GM18858 (cell line): ENCODE measurements at regions not wholly inside any gene's neighbourhood (a gene's known extent, or its start where the extent isn't known, plus 50 kb on each side); places are given as distances from the start of the nearest gene placed in this dataset.

Experiments
- ATAC-seq: cut with Tn5 transposase; IDR thresholded peaks from one replicate; pipeline ENCODE4 v1.9.1; 2021; ENCODE audit not compliant: unreplicated experiment

DNA sequence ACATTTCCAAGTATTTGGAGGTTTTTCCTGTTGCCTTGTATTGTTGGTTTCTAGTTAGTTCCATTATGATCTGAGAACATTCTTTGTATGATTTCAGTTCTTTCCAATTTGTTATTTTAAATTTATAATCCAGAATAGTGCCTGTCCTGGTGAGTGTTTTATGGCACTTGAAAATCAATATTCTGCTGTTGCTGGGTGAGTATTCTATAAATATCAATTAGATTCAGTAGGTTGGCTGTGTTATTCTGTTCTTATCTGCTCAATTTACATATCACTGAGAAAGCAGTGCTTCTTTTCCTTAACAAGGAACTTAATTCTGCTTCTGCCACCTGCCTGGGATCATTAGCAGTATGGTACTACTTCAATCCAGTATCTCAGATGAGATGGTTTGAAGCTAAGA, 123.5 kb downstream of the SNX19 start:
- ATAC-seq: no peak

DNA sequence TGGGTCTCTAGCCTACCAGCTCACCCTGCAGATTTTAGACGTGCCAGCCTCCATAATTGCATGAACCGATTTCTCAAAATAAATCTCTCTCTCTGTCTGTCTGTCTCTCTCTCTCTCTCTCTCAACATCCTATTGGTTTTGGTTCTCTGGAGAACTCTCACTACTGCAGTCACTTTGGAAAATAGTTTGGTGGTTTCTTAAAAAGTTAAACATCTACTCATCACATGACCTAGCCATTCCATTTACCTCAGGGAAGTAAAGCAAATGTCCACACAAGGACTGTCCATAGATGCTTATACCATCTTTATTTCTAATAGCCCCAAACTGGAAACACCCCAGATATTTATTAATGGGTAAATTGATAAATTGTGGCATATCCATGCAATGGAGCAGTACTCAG, 119.5 kb downstream of the SNX19 start:
- ATAC-seq: no peak

DNA sequence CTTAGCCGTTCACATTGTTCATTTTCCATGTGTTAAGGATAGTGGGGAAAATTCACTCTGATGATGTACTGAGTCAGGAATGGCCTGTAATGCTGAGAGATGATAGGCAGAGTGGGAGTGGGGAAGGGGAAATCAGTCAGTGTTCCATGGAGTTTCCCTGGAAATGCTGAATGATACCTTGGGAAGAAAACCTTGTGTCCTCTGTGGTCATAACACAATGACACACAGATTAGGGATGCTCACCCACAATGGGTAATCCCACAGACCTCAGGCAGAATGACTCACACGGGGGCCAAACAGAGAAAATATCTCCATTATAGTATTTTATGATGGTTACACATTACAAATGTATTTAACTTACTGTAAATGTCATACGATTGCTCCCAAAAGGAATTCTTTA, 118.0 kb downstream of the SNX19 start:
- ATAC-seq: no peak

DNA sequence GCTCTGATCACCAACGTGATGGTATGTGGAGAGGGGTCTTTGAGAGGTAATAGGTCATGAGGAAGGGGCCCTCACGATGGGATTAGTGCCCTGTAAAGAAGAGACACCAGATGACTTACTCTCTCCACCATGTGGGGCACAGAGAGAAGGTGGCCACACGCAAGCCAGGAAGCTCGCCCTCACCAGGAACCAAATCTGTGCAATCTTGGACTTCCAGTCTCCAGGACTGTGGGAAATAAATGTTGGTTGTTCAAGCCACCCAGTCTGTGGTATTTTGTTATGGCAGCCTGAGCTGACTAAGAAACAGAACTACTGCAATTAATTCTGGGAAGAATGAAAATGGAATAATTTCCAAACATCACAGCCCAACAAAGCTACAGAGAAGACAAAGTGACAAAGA, 117.5 kb downstream of the SNX19 start:
- no peak for ATAC-seq

DNA sequence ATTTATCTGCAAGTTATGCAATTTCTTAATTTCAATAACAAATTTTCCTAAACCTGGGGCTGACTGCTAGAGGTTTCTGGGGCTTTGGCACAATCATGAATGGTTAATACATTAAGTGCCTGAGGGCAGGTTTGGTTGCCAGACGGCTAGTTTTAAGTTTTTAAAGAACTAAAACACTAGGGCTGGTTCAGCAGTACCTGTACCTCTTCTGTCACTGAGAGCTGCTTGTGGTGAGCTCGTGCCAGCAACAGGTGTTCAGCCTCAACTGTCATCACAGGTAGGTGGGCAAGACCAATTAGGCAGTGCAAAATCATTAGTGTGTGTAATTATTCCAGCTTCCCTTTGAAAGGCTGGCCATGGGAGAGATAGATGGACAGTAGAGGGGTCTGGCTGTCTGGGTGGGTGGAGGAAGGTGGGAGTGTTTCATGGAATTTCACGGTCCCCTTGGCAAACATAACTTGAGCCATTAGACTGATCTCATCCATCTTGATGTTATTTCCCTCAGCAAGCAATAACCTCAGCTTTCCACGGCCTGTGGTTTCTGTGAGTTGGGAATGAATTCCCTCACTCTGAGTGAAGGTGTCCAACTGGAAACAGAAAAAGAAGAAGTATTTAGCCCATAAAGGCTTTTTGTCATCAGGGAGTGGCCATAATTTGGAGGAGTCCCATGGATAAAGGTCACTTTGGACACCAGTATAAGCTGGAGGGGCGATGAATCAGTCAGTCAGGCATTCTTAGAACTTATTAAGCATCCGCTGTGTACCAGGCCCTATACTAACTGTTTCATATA, 114.8 kb downstream of the SNX19 start:
- no peak for ATAC-seq

DNA sequence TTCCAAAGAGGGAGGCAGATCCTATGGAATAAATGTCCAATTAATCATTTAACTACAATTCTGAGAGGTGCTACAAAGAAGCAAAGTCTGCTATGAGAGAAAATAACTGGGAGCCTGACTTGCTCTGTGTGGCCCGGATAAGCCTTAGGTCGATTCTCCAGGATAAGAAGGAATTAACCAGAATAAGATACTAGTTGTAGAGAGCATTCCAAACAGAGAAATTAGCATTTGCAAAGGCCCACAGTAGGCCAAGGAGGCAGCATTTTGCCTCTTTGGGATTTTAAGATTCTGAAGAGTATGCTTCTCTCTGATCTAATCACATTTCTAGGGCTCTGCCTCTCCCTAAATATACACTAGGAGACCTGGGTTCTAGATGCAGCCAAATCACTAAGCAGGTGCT, 113.7 kb downstream of the SNX19 start:
- no peak for ATAC-seq

DNA sequence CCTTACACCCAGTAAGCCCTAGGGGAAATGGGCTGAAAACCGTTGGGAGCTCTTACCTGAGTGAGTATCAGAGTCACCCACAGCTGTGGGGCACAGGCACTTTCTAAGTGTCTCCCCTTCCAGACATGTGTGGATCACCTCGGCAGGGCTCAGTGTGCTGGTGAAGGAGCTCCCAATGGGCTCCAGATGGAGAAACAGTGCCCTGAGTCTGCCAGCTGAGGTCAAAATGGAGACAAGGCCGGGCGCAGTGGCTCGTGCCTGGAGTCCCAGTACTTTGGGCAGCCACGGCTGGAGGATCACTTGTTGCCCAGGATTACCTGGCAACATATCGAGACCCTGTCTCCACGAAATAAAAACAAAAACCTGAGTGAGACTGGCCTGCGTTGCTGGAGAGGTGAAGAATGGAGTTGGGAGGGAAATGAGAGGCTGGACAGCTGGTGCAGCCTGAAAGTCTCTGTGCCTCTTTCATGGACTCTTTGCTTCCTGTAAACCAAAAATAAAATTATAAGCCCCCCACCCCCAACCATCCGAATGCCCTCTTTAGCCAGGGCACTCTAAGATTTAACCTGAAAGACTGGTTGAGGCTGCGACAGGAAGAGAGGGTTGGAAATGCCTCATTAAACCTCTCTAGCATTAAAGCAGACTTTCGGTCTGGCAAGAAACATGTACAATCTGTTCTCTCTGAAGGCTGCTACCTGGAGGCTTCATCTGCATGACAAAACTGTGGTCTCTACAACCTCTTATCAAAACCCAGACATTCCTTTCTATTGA, 111.8 kb downstream of the SNX19 start:
- no peak for ATAC-seq

DNA sequence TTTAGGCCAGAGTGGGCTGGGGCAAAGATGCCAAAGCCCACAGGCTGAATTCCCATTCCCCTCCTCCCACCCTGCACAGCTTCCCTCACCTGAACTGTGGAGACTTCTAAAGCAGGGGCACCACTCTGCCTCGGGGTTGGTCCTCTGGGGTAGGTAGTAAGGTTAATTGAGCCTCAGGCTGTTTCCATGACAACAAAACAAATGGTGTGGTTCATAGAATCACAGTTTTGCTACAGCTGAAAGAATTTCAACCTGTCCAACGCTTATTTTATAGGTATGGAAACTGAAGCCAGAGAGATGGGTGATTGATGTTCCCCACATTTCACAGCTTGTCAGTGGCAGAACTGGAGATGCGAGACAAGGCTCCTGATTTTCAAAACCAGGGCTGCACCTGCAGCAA, 109.5 kb downstream of the SNX19 start:
- no peak for ATAC-seq

DNA sequence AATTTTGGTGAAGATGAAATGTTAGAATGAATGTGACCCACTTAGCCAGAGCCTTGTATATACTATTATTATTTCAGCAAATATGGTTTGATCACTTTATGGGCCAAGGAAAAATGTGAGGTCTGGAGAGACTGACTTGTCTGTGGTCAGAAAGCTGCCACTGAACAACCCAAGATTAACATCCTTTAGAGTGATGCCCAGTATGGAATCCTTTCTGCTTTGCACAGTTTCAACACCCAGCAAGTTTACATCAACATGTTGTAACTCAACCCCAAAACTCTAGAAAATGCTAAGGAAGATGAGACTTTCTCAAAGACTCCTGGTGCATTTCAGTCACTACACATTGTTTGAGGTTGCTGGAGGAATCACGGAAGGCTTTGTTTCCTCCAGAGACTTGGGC, 107.7 kb downstream of the SNX19 start:
- no peak for ATAC-seq

DNA sequence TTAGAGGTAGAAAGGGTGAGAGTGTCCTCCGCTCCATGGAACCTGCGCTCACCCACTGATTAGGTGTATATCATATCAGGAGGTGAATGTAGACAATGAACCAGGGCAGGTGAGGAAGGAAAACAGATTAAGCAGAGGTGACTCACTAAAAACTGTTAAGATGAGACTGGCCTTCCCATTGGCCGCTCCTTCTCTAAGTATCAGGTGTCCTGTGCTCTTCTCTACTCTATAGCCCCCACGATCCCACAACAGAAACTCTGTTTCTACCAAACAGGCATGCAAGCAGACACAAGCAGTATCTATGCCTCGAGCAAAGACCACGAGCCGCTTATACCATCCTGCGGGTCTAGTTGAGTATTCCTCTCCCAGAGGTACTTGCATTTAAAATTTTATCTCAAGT, 103.1 kb downstream of the SNX19 start:
- no peak for ATAC-seq

DNA sequence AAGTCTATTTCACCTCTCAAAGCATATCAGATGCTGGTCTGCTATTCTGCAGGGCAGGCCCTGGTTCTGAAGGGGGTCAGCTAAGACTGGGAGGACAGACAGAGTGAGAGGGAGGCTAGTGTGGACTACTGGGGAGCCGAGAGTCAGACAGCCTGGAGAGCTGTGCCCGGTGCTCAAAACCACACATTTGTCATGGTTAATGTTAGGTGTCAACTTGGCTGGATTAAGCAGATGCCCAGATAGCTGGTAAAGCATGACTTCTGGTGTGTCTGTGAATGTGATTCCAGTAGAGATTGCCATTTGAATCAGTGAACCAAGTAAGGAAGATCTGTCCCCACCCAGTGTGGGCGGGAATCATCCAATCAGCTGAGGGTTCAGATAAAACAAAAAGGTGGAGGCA, 102.6 kb downstream of the SNX19 start:
- no peak for ATAC-seq

DNA sequence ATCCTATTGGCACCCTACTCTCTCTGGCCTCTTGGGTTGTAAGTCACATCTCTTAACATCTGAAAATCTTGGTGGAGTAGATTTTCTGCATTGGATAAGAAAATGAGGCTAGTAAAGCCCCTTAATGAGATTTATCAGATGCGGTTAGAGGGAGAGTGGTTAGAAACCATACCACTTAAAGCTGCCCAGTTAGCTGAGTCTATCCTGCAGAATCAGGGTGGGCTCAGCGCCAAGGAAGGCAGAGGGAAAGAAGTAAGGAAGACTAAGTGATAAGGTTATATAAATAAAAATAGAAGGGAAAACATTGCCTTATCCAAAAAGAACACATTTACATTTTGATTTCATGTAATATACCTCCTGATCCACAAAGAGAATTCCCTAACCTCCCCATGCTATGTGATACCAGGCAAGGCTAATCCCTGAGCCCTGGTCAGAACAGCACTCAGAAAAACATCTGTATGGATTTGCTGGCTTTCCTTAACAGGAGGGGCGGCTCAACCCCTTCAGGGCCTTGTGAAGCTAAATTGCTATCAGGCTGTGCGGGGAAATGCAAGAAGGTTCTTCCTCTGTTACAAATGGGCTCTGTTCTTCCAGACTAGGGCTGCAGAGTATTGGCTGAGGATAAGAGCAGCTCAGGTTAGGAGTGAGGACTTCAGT, 101.7 kb downstream of the SNX19 start:
- no peak for ATAC-seq

DNA sequence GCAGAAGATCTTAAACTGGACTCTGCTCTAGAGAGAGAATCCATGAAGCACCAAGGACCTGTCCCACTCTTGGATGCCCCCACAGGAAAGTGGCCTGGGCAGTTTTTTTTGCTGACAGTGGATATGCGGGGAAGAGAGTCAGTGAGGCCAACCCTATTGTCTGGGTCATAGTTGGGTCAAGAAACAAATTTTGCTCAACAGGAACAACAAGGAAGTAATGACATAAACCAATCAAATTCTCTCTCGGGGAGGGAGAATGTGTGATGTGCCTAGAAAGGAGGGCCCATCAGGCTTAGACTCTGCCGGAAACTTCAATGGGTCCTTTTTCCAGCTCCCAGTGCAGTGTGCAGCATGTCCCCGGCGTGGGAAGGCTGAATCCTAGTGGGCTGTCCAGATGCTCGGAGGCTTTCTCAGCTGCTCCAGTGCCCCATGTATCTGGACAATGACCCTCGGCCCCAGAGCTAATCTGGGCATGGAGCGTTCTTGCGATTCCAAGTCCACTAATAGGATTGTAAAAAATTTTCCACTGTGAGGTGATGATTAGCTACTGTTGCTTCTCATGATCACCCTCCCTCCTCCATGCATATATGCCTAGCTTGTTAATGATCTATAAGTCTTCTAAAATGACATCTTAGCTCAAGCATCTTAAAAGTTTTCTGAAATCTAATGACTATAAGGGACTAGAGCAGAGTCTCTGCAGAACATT, 101.0 kb downstream of the SNX19 start:
- ATAC-seq: no peak

DNA sequence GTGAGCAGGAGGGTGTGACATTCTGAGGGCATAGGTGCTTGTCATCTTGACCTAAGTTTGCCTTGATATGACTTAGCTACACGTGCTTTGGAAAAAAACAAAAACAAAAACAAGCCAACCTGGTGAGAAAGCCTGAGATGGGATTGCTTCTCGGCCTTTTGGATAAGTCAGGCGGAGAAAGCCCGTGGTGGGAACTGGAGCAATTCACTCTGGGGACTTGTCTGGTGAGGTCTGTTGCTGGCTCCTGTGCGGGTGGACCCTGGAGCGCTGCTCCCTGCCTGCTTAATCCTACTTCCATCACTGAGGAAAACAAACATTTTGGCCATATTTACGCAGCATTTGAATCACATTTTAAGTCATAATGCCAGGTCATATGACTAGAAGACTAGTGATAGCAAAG, 100.3 kb downstream of the SNX19 start:
- no peak for ATAC-seq

DNA sequence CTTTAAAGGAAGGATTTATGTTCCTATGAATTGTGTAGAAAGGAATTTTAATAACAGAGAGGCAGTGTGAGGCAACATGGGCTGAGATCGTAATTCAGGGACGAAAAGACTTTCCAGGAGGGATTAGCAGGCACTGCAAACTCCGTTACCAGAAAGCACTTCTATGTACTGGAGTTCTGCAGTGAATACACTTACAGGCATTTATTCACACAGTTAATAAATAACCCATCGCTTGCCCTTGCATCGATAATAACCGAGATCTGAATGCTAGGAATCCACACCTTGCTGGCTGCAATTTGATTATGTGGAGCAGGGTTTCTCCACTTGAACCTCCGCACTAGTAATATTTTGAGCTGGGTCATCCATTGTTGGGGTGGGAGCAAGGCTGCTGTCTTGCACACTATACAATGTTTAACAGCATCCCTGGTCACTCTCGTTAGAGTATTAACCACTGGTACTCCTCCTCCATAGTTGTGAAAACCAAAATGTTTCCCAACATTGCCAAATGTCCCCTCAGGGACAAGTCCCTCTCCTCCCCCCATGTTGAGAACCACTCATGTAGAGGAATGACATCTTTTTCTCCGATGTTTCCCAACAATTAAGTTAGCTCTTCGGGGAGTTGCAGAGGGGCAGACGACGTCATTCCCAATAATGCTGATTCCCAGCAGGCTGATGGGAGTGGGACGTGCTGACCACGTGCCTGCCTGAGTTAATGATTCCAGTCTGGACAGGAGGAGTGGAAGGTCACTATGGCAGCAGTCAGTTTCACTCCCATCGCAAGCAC, 99.5 kb downstream of the SNX19 start:
- ATAC-seq: no peak

DNA sequence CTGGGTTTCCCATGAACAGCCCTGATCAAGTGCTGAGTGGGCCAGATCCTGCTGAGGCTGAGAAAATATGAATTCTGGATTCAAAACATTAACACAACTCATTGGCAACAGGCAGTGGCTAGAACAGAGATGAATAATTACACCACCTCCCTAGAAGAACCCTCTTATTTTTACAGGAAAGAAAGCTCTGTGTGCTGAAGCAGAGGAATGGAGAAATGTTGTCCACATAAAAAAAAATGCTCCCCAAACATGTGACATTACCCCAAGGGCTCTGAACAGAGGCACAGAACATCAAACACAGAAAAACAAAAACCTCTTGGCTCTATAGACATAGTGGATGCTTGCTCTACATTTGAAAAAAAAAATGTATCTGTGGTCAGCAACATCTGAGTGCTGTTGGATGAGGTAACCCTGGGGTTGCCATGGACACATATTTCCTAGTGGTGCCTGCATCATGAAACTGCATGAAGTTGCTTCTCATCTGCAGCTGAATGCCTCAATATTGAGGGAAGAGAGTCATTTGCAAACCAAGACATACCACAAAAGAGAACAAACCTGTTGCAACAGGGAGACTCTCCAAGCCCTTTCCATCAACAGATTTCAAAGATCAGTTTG, 98.8 kb downstream of the SNX19 start:
- ATAC-seq: no peak

DNA sequence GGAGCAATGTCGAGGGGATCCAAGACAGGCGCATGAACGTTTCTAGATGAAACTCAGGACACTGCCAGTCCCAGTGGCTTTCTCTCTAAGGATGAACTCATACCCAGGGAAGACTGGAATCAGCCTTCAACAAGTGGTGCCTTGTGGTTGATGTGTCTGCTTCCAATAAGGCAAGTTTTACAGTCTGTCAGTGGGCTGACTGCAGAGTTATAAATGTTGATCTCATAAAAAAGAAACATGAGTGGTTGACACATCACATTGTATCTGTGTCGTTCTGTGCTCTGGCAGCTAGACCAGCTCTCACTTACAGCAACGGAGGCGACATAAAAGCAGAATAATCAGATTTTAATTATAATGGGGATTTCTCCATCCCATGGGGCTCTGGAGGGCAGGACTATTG, 96.7 kb downstream of the SNX19 start:
- ATAC-seq: no peak
